H1 (cell line): ENCODE measurements at regions not wholly inside any gene's neighbourhood (a gene's known extent, or its start where the extent isn't known, plus 50 kb on each side); places are given as distances from the start of the nearest gene placed in this dataset.

Experiments
- BACH1 ChIP-seq: IDR thresholded peaks from 2 replicates; pipeline ENCODE4 v1.6.1; 2012; ENCODE audit warnings: low read length, improper control_type of control experiment
- CREB1 ChIP-seq: IDR thresholded peaks from 2 replicates; pipeline ENCODE4 v1.6.1; 2012; ENCODE audit warnings: inconsistent platforms
- CTBP2 ChIP-seq: IDR thresholded peaks from 2 replicates; pipeline ENCODE4 v1.7.0; 2011; ENCODE audit warnings: borderline replicate concordance, mild to moderate bottlenecking, moderate library complexity, mixed read lengths, low read length; ENCODE audit not compliant: insufficient read depth, insufficient read length
- JUND ChIP-seq: IDR thresholded peaks from 2 replicates; pipeline ENCODE4 v1.6.1; 2011; ENCODE audit warnings: mild to moderate bottlenecking, improper control_type of control experiment, low read length
- RNF2 ChIP-seq: fragments of 200-900, 300-1000 bp; sonication (generic); IDR thresholded peaks from 2 replicates; pipeline ENCODE4 v1.7.1; 2016; ENCODE audit warnings: borderline replicate concordance, low read depth, mild to moderate bottlenecking, antibody characterized with exemption, low read length; ENCODE audit not compliant: poor library complexity, severe bottlenecking; ENCODE audit errors: missing control alignments
- SAP30 ChIP-seq: fragments of 300-600 bp; sonication (generic); IDR thresholded peaks from 2 replicates; pipeline ENCODE4 v1.7.1; 2012; ENCODE audit warnings: low read length, moderate library complexity, mild to moderate bottlenecking, inconsistent platforms; ENCODE audit not compliant: insufficient read depth, insufficient replicate concordance
- TBP ChIP-seq: IDR thresholded peaks from 2 replicates; pipeline ENCODE4 v1.6.1; 2011; ENCODE audit warnings: low read depth, low read length, improper control_type of control experiment
- TF ChIP-seq, protein P1 (sequence below): fragments of 300-600 bp; sonication (generic); IDR thresholded peaks from 2 replicates; pipeline ENCODE4 v1.7.1; 2012; ENCODE audit warnings: low read length, moderate library complexity, mild to moderate bottlenecking, inconsistent platforms; ENCODE audit not compliant: insufficient replicate concordance
- TF ChIP-seq, protein P2 (sequence below): IDR thresholded peaks from 2 replicates; pipeline ENCODE4 v1.6.1; 2012; ENCODE audit warnings: inconsistent platforms

DNA sequence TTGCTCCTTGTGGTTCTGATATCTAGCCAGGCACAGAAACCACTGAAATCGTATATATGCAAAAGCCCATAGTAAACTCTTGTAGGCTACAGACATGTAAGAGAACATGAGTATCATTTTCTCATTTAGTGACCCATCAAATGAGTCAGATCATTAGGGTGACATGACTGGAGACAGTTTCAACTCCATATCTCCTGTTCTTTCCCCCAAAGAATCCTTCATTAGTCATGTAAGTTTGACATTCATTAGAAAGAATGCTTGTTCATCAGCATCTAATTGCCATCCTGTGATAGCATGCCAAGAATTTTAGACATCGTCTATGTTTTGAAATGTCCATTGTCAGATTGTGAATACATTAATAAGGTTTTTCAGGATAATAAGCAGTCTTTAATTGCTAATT is 264.9 kb upstream of the TPM1 start (continued):
- TF ChIP-seq, protein P1, sequence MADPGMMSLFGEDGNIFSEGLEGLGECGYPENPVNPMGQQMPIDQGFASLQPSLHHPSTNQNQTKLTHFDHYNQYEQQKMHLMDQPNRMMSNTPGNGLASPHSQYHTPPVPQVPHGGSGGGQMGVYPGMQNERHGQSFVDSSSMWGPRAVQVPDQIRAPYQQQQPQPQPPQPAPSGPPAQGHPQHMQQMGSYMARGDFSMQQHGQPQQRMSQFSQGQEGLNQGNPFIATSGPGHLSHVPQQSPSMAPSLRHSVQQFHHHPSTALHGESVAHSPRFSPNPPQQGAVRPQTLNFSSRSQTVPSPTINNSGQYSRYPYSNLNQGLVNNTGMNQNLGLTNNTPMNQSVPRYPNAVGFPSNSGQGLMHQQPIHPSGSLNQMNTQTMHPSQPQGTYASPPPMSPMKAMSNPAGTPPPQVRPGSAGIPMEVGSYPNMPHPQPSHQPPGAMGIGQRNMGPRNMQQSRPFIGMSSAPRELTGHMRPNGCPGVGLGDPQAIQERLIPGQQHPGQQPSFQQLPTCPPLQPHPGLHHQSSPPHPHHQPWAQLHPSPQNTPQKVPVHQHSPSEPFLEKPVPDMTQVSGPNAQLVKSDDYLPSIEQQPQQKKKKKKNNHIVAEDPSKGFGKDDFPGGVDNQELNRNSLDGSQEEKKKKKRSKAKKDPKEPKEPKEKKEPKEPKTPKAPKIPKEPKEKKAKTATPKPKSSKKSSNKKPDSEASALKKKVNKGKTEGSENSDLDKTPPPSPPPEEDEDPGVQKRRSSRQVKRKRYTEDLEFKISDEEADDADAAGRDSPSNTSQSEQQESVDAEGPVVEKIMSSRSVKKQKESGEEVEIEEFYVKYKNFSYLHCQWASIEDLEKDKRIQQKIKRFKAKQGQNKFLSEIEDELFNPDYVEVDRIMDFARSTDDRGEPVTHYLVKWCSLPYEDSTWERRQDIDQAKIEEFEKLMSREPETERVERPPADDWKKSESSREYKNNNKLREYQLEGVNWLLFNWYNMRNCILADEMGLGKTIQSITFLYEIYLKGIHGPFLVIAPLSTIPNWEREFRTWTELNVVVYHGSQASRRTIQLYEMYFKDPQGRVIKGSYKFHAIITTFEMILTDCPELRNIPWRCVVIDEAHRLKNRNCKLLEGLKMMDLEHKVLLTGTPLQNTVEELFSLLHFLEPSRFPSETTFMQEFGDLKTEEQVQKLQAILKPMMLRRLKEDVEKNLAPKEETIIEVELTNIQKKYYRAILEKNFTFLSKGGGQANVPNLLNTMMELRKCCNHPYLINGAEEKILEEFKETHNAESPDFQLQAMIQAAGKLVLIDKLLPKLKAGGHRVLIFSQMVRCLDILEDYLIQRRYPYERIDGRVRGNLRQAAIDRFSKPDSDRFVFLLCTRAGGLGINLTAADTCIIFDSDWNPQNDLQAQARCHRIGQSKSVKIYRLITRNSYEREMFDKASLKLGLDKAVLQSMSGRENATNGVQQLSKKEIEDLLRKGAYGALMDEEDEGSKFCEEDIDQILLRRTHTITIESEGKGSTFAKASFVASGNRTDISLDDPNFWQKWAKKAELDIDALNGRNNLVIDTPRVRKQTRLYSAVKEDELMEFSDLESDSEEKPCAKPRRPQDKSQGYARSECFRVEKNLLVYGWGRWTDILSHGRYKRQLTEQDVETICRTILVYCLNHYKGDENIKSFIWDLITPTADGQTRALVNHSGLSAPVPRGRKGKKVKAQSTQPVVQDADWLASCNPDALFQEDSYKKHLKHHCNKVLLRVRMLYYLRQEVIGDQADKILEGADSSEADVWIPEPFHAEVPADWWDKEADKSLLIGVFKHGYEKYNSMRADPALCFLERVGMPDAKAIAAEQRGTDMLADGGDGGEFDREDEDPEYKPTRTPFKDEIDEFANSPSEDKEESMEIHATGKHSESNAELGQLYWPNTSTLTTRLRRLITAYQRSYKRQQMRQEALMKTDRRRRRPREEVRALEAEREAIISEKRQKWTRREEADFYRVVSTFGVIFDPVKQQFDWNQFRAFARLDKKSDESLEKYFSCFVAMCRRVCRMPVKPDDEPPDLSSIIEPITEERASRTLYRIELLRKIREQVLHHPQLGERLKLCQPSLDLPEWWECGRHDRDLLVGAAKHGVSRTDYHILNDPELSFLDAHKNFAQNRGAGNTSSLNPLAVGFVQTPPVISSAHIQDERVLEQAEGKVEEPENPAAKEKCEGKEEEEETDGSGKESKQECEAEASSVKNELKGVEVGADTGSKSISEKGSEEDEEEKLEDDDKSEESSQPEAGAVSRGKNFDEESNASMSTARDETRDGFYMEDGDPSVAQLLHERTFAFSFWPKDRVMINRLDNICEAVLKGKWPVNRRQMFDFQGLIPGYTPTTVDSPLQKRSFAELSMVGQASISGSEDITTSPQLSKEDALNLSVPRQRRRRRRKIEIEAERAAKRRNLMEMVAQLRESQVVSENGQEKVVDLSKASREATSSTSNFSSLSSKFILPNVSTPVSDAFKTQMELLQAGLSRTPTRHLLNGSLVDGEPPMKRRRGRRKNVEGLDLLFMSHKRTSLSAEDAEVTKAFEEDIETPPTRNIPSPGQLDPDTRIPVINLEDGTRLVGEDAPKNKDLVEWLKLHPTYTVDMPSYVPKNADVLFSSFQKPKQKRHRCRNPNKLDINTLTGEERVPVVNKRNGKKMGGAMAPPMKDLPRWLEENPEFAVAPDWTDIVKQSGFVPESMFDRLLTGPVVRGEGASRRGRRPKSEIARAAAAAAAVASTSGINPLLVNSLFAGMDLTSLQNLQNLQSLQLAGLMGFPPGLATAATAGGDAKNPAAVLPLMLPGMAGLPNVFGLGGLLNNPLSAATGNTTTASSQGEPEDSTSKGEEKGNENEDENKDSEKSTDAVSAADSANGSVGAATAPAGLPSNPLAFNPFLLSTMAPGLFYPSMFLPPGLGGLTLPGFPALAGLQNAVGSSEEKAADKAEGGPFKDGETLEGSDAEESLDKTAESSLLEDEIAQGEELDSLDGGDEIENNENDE = no peak
- no peak for TF ChIP-seq BACH1
- TF ChIP-seq JUND = no peak
- no peak for TF ChIP-seq RNF2
- no peak for TF ChIP-seq CREB1
- TF ChIP-seq TBP = no peak
- no peak for TF ChIP-seq SAP30
- no peak for TF ChIP-seq CTBP2
- TF ChIP-seq, protein P2, sequence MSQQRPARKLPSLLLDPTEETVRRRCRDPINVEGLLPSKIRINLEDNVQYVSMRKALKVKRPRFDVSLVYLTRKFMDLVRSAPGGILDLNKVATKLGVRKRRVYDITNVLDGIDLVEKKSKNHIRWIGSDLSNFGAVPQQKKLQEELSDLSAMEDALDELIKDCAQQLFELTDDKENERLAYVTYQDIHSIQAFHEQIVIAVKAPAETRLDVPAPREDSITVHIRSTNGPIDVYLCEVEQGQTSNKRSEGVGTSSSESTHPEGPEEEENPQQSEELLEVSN = no peak
- TF ChIP-seq, all 59 proteins: peak for 0
